ENCODE measurements at regions not wholly inside any gene's neighbourhood (a gene's known extent, or its start where the extent isn't known, plus 50 kb on each side); places are given as distances from the start of the nearest gene placed in this dataset.

GRCh38 chr12:20125276-20125798 is 243.0 kb upstream of the PDE3A start:
- TF ChIP-seq CTCF (conservative IDR thresholded peaks at IDR 0.05 in 1 of 2, IDR thresholded peaks at IDR 0.05 in 1 of 2; ENCODE audit: low read depth in 1 of 2, low read length in 2 of 2) (no peak), EZH2 (IDR thresholded peaks at IDR 0.05; ENCODE audit: low read length, missing control alignments) (no peak)

Data from fibroblast of lung (primary cell).